H9 (cell line): ENCODE measurements at regions not wholly inside any gene's neighbourhood (a gene's known extent, or its start where the extent isn't known, plus 50 kb on each side); places are given as distances from the start of the nearest gene placed in this dataset.

Source experiments
- DNase-seq: peaks from one replicate; pipeline ENCODE4 v3.0.0-alpha.2; 2017
- H2AFZ ChIP-seq: one replicate; pipeline ENCODE4 v1.6.1; 2013; ENCODE audit warnings: mild to moderate bottlenecking, low read length, control low read depth, moderate library complexity
- H2AK5ac ChIP-seq: 2 replicates; pipeline ENCODE4 v1.6.1; 2013; ENCODE audit warnings: low read length, control low read depth, mixed read lengths; ENCODE audit not compliant: insufficient read length
- H2BK120ac ChIP-seq: one replicate; pipeline ENCODE4 v1.6.1; 2013; ENCODE audit warnings: low read depth, mild to moderate bottlenecking, low read length, control low read depth, inconsistent platforms; ENCODE audit not compliant: poor library complexity, severe bottlenecking
- H2BK12ac ChIP-seq: 2 replicates; pipeline ENCODE4 v1.6.1; 2013; ENCODE audit warnings: low read length, control low read depth, mixed read lengths, low read depth; ENCODE audit not compliant: insufficient read length
- H2BK15ac ChIP-seq: 2 replicates; pipeline ENCODE4 v1.6.1; 2013; ENCODE audit warnings: low read depth, low read length, control low read depth
- H2BK20ac ChIP-seq: one replicate; pipeline ENCODE4 v1.6.1; 2013; ENCODE audit warnings: low read depth, mild to moderate bottlenecking, low read length, control low read depth, inconsistent platforms; ENCODE audit not compliant: poor library complexity, severe bottlenecking
- H2BK5ac ChIP-seq: 2 replicates; pipeline ENCODE4 v1.6.1; 2013; ENCODE audit warnings: low read length, control low read depth, mixed read lengths; ENCODE audit not compliant: insufficient read length
- H3K14ac ChIP-seq: 2 replicates; pipeline ENCODE4 v1.6.1; 2013; ENCODE audit warnings: low read length, control low read depth; ENCODE audit not compliant: insufficient read depth
- H3K18ac ChIP-seq: 2 replicates; pipeline ENCODE4 v1.6.1; 2013; ENCODE audit warnings: low read depth, mild to moderate bottlenecking, mixed read lengths, low read length, control low read depth; ENCODE audit not compliant: insufficient read length
- H3K23ac ChIP-seq: 2 replicates; pipeline ENCODE4 v1.6.1; 2013; ENCODE audit warnings: low read length, control low read depth, mixed read lengths, low read depth; ENCODE audit not compliant: insufficient read length
- H3K23me2 ChIP-seq: 2 replicates; pipeline ENCODE4 v1.6.1; 2013; ENCODE audit warnings: low read depth, mild to moderate bottlenecking, mixed read lengths, low read length, control low read depth; ENCODE audit not compliant: insufficient read length, poor library complexity, severe bottlenecking
- H3K27ac ChIP-seq: 2 replicates; pipeline ENCODE4 v1.5.1; 2013; ENCODE audit warnings: low read length, control low read depth, mixed read lengths, low read depth; ENCODE audit not compliant: insufficient read length
- H3K27me3 ChIP-seq: 2 replicates; pipeline ENCODE4 v1.6.1; 2013; ENCODE audit warnings: low read length, control low read depth, inconsistent platforms; ENCODE audit not compliant: insufficient read depth
- H3K4ac ChIP-seq: 2 replicates; pipeline ENCODE4 v1.6.1; 2013; ENCODE audit warnings: low read depth, mild to moderate bottlenecking, control low read depth, inconsistent platforms, low read length, moderate library complexity
- H3K4me1 ChIP-seq: 2 replicates; pipeline ENCODE4 v1.6.1; 2013; ENCODE audit warnings: low read length, control low read depth, inconsistent platforms; ENCODE audit not compliant: insufficient read depth
- H3K4me2 ChIP-seq: 2 replicates; pipeline ENCODE4 v1.6.1; 2013; ENCODE audit warnings: low read length, control low read depth, mixed read lengths; ENCODE audit not compliant: insufficient read length, insufficient read depth
- H3K56ac ChIP-seq: 2 replicates; pipeline ENCODE4 v1.6.1; 2013; ENCODE audit warnings: low read depth, mild to moderate bottlenecking, mixed read lengths, low read length, control low read depth; ENCODE audit not compliant: insufficient read length
- H3K79me1 ChIP-seq: 2 replicates; pipeline ENCODE4 v1.6.1; 2013; ENCODE audit warnings: low read depth, mild to moderate bottlenecking, moderate library complexity, low read length, control low read depth, inconsistent platforms; ENCODE audit not compliant: insufficient read depth, poor library complexity, severe bottlenecking
- H3K79me2 ChIP-seq: 2 replicates; pipeline ENCODE4 v1.6.1; 2013; ENCODE audit warnings: low read length, control low read depth, inconsistent platforms; ENCODE audit not compliant: insufficient read depth
- H3K9ac ChIP-seq: 2 replicates; pipeline ENCODE4 v1.6.1; 2013; ENCODE audit warnings: low read length, control low read depth, mixed read lengths; ENCODE audit not compliant: insufficient read length; ENCODE audit errors: extremely low read depth
- H3K9me3 ChIP-seq: one replicate; pipeline ENCODE4 v1.6.1; 2013; ENCODE audit warnings: low read depth, low read length, inconsistent platforms; ENCODE audit not compliant: control insufficient read depth
- H3T11ph ChIP-seq: one replicate; pipeline ENCODE4 v1.6.1; 2013; ENCODE audit warnings: mild to moderate bottlenecking, low read length, control low read depth, inconsistent platforms
- H4K20me1 ChIP-seq: one replicate; pipeline ENCODE4 v1.6.1; 2013; ENCODE audit not compliant: control insufficient read depth, insufficient read length, insufficient read depth
- H4K5ac ChIP-seq: 2 replicates; pipeline ENCODE4 v1.6.1; 2013; ENCODE audit warnings: low read depth, mild to moderate bottlenecking, mixed read lengths, low read length, control low read depth; ENCODE audit not compliant: insufficient read length
- H4K8ac ChIP-seq: replicated peaks from 2 replicates; pipeline ENCODE4 v1.6.1; 2013; ENCODE audit warnings: low read length, control low read depth, mixed read lengths, low read depth; ENCODE audit not compliant: insufficient read length
- H4K91ac ChIP-seq: 2 replicates; pipeline ENCODE4 v1.6.1; 2013; ENCODE audit warnings: low read depth, mild to moderate bottlenecking, moderate library complexity, mixed read lengths, low read length, control low read depth; ENCODE audit not compliant: insufficient read length
- H3K27ac Mint-ChIP-seq, 3 experiments: 2 replicates in 2 of 3; 3 replicates in 1 of 3; pipeline ENCODE4 v1.8.0; 2020 to 2021; ENCODE audit warnings: mixed read lengths in 3 of 3, mild to moderate bottlenecking in 1 of 3, moderate library complexity in 1 of 3
- H3K27me3 Mint-ChIP-seq: 2 replicates; pipeline ENCODE4 v1.8.0; 2021; ENCODE audit warnings: low read depth, mild to moderate bottlenecking, moderate library complexity, mixed read lengths
- H3K36me3 Mint-ChIP-seq, 3 experiments: 2 replicates in 2 of 3; 3 replicates in 1 of 3; pipeline ENCODE4 v1.8.0; 2020 to 2021; ENCODE audit warnings: low read depth in 3 of 3, mixed read lengths in 3 of 3; ENCODE audit not compliant: insufficient read depth in 1 of 3
- H3K4me1 Mint-ChIP-seq, 2 experiments: 2 replicates each; pipeline ENCODE4 v1.8.0; 2020; ENCODE audit warnings: mixed read lengths in 2 of 2
- H3K4me3 Mint-ChIP-seq, 2 experiments: 2 replicates in 1 of 2; 3 replicates in 1 of 2; pipeline ENCODE4 v1.8.0; 2020 to 2021; ENCODE audit warnings: mild to moderate bottlenecking in 2 of 2, mixed read lengths in 2 of 2, moderate library complexity in 1 of 2
- H3K9me3 Mint-ChIP-seq, 2 experiments: 2 replicates in 1 of 2; 3 replicates in 1 of 2; pipeline ENCODE4 v1.8.0; 2020; ENCODE audit warnings: mild to moderate bottlenecking in 2 of 2, mixed read lengths in 2 of 2, moderate library complexity in 1 of 2
- CTCF ChIP-seq: fragments of 200-600 bp; sonication (generic); conservative IDR thresholded peaks from 3 replicates; pipeline ENCODE4 v1.8.0; 2021; ENCODE audit warnings: antibody characterized with exemption, mild to moderate bottlenecking
- WGBS: extraction: QIAGEN DNeasy Blood & Tissue Kit; methylation state at CpG from one replicate; pipeline ENCODE4 v1.1.7; 2013; ENCODE audit warnings: missing lambda C conversion rate, low lambda C conversion rate, mixed read lengths; ENCODE audit not compliant: insufficient read length; ENCODE audit errors: extremely low coverage; 5-methylcytosine and 5-hydroxymethylcytosine counted together

DNA sequence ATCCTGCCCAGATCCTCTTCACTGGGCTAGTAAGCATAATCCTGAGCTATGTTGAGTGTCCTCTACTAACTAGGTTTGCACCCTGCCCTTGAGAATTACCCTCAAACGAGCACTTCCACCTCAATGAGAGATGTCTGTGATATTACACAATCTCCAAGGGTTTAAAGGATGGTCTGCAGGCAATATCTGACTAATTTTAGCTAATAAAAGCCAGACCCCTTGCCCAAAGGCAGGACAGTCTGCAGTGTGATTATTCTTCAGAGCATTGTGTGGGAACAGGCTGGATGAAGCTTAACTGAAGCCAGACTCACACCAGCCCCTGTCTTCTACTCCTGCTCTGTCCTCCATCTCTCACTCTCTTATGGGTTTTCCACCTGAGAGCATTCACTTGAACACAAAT lies 544.9 kb upstream of the DDX18 start:
- Histone ChIP-seq H3K4ac (no peak overlapping the region), H2BK15ac (no peak overlapping the region), H2BK120ac (no peak overlapping the region), H3K27me3 (no peaks in the 10 kb centered on the region), H3K9ac (no peak overlapping the region), H3K14ac (no peak overlapping the region), H4K20me1 (no peaks in the 10 kb centered on the region), H3K79me1 (no peaks in the 10 kb centered on the region), H3K79me2 (no peaks in the 10 kb centered on the region), H2BK5ac (no peak overlapping the region), H3K4me1 (peaks cover 3% of the 10 kb centered on the region; the same call in 1 of the 2 replicates), H3K18ac (no peak overlapping the region), H2AFZ (no peak overlapping the region), H3K4me2 (no peak overlapping the region), H3K23ac (no peak overlapping the region), H3T11ph (no peak overlapping the region), H3K9me3 (no peaks in the 10 kb centered on the region), H2AK5ac (no peak overlapping the region), H4K8ac (no peak overlapping the region), H4K91ac (no peak overlapping the region), H3K27ac (no peak overlapping the region), H4K5ac (no peak overlapping the region), H3K23me2 (no peaks in the 10 kb centered on the region), H2BK20ac (no peak overlapping the region), H2BK12ac (no peak overlapping the region), H3K56ac (no peak overlapping the region)
- Mint-ChIP-seq H3K9me3 (peaks cover 4 to 5% of the 10 kb centered on the region in 2 experiments; a peak in 3 of 5 replicates), H3K36me3 (peaks cover 5 to 10% (median 7%) of the 10 kb centered on the region in 3 experiments; a peak in 5 of 7 replicates), H3K4me3 (no peak overlapping the region), H3K27ac (no peak overlapping the region), H3K27me3 (no peaks in the 10 kb centered on the region), H3K4me1 (peaks cover 18 to 40% of the 10 kb centered on the region in 2 experiments)
- no CpG with 5 or more reads among the region's 1 CpG for WGBS
- DNase-seq = no peak
- TF ChIP-seq CTCF = no peak
